Suppressor macrophage treated with lipopolysaccharide for 1 hour (primary cell): ENCODE measurements at regions not wholly inside any gene's neighbourhood (a gene's known extent, or its start where the extent isn't known, plus 50 kb on each side); places are given as distances from the start of the nearest gene placed in this dataset.
A peak's percentile ranks its signal among the peaks of the same experiment; 100 is the strongest.
"Not testable (repeated sequence)": the region's sequence is repeated elsewhere in the genome, so short reads cannot be mapped to it uniquely, and the experiment has no call there.

ENCODE experiments used
- DNase-seq, 3 donors: peaks; one replicate each; pipeline ENCODE4 v3.0.0-alpha.2; 2020 to 2022

DNA sequence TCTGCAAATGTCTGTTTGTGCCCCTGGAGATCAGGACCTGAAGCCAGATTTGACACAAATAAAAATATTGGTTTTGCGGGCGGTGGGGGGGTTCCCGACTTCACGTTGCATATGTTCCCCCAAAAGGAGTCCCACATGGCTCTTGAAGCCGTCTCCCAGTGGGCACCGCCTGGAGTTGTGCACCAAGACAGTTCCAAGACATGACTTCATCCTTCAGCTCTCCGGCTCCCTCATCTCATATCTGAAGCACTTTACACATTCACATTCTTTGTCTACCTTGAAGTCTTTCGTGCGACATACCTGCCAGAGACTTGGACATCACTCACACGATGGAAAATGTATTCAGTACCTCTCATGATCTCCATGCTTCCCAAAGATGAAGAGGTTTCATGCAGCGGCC lies 362.8 kb upstream of the FOXK1 start:
- no peak for DNase-seq

DNA sequence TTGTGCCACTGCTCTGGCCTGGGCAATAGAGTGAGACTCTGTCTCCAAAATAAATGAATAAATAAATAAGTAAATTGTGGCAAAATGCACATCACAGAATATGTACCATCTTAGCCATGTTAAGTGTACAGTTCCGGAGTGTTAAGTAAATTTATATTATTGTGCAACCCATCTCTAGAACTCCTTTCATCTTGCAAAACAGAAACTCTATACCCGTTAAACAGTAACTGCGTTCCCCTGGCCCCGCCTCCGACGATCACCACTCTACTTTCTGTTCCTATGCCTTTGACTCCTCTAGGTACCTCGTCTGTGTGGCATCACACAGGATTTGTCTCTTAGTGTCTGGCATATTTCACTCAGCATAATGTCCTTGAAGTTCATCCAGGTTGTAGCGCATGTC lies 356.4 kb upstream of the FOXK1 start:
- no peak for DNase-seq

DNA sequence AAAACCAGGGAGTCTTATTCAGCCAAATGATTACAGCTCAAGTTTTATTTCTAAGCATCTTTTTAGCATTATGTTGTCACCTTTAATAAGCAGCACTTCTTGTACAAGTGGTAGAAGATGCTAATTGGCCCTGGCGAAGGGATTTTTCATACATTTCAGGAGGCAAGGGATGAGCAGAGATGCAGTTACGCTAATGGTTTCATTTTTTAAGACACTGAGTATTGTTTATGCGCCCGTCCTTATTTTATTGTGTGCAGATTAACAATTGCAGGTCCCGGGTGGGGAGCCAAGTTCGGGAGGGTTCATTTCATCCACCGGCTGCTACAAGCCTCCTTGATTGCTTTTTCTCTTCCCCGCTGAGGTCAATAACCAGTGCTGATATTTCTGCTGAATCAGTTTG lies 350.4 kb upstream of the FOXK1 start:
- no peak for DNase-seq

DNA sequence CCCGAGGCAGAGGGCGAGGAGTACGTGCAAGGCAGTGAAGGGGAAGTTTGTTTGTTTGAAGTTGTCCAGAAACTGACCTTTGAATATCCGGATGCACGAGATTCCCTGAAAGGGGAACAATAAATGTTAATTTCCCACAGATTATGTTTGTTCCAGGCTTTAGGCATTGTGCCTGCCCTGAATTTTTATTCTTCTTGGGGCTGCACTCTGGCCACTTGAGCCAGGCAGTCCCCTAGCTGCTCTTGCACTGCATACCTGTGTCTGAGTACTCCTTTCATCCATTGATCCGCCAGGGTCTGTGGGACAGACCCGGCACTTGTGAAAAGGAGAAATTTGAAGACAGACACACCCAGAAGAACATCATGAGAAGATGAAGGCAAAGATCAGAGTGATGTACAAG lies 343.5 kb upstream of the FOXK1 start:
- DNase-seq, result no peak

DNA sequence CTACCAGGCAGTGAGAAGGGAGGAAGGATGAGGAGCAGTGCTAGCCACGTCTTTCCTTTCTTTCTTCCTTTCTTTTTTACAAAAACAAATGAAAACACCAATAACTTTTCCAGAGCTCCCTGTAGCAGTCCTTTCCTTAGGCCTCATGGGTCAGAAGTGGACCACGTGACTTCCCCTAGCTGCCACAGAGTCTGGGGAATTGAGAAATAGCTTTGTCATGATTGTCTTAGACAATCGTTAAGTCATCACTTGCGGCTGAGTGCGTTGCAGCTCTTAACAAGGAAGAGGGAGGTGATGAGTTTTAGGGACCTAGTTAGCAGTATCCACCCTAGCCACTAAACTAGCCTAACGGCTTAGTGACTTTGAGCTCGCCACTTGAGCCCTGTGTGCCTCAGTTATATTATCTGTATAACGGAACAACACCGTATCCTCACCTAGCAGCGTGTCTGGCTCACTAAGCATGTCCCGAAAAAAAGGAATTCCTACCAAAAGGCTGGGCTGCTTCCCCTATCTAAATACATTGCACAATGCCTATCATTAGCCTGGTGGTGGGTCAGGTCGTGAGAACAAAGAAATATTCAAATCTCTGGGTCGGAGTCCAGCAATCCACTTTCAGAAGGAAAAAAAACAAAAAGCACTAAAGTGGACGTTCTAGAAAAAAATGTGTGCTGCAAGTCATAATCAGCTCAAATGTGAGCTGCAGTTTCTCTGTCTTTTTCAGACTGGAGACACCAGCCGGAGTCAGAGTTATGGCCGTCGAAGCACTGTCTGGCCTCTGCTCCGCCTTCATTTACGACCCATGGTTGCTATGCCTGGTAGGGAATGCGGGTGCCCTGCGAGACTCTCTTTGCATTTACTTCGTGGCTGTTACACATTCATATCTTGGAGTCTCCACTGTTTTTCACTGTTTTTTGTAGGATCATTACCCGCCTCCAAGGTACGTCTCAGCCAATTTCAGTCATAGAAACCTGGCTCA lies 338.5 kb upstream of the FOXK1 start:
- no peak for DNase-seq

DNA sequence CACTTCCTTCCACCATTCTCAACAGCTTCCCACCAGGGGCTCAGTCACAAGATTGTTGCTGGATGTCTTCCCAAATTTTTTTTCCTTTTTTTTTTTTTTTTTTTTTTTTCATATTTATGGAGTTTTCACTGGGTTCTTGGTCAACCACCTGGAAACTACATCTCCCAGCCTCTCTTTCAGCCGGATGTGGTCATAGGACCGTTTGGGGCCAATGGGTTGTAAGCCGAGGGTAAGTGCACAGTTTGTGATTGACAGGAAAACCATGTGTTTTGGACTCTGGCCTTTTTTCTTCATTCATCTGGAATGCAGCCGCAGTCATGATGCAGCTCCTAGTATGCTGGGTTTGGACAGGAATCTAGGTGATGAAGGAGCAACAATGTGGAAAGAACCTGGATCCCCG lies 337.1 kb upstream of the FOXK1 start:
- no peak for DNase-seq

DNA sequence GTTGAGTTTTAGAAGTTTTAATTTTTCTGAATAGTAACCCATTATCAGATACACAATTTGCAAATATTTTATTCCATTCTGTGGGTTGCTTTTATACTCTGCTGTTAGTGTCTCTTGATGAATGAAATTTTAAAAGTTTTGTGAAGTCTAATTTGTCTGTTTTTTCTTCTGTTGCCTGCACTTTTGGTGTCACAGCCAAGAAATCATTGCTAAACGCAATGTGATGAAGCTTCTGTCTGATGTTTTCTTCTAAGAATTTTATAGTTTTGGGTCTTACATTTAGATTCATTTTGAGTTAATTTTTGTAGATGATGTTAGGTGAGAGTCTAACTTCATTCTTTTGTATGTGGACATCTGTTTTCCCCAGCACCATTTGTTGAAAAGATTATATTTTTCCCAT lies 330.0 kb upstream of the FOXK1 start:
- DNase-seq, result no peak

DNA sequence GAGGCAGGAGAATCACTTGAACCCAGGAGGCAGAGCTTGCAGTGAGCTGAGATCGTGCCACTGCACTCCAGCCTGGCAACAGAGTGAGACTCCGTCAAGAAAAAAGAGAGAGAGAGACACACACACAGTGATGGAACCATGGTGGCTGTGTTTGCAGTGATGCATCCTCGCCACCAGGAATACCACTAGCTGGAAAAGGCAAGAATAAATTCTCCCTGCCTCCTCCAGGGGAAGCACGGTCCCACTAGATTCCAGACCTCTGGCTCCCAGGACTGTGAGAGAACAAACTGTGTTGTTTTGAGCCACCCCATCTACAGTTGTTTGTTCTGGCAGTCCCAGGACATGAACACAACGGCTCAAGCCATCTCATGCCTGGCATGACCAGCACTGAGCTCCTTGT lies 320.3 kb upstream of the FOXK1 start:
- no peak for DNase-seq

DNA sequence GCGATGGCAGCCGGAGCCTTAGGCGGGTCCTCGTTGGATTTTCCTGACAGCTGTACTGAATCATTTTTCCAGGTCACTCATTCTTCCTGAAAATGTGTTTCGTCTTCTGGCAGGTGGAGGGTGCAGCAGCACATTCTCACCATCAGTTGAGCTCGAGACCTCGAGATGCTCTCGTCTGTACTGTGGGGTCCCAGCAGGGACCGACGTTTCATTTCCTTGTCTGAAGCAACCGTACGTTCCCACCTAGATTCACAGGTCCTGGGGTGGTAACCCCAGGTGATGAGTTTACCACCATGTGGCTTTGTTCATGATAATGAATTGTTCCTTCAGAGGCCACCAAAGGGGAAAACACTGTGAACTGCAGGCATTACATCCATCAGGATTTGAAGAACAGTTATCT lies 298.5 kb upstream of the FOXK1 start:
- no peak for DNase-seq

DNA sequence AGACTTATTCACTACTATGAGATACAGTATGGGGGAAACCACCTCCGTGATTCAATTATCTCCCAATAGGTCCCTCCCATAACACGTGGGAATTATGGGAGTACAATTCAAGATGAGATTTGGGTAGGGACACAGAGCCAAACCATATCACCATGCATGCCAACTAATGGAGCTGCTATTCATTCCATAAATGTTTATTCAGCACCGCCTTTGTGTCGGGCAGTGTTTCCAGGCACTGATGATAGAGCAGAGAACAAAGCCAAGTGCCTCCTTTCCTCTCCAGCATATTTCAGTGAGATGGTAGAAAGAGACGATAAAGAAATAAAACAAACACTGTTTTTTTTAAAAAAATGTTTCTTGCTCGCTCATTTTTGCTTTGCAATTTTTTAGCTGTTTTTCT lies 295.9 kb upstream of the FOXK1 start:
- DNase-seq, result no peak

DNA sequence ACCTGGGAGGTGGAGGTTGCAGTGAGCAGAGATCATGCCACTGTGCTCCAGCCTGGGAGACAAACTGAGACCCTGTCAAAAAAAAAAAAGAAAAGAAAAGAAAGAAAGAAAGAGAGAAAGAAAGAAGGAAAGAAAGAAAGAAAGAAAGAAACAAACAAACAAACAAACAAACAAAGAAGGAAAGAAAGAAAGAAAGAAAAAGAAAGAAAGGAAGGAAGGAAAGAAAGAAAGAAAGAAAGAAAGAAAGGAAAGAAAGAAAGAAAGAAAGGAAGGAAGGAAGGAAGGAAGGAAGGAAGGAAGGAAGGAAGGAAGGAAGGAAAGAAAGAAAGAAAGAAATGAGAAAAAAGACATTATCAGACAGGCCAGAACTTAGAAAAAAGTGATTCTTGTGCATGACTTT lies 291.0 kb upstream of the FOXK1 start:
- not testable (repeated sequence) for DNase-seq

DNA sequence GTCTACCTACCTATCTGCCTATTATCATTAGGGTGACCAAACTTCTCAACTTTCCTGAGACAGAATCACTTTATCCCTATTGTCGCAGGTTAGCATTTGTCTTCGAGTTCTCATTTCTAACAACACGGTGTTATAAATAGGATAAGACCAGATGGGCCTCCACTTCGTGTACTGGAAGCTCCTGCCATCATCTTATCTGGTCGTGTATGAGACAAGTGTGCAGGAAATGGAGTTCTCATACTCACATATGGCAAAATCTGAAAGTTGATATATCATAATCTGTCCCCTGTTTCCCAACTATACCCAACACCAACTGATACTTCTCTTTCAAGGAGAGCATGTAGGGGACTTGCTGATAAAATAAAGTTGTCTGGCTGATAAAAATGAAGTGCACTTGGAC lies 287.4 kb upstream of the FOXK1 start:
- DNase-seq, result no peak

DNA sequence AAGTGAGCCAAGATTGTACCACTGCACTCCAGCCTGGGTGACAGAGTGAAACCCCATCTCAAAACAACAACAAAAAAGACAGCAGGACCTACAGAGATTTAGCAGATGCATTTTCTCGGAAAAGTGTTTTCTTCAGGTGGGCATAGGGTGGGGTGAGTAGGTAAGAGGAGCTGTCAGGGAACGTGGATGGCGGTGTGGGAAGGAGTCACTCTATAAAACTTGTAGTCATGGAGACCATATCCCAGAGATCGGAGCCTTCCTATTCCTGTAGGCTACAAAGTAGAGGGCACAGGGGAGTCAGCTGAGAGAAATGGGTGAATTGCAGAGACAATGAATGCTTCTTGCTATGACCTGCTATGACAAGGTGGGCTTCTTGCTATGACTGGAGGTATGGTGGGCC lies 283.0 kb upstream of the FOXK1 start:
- DNase-seq, result no peak

DNA sequence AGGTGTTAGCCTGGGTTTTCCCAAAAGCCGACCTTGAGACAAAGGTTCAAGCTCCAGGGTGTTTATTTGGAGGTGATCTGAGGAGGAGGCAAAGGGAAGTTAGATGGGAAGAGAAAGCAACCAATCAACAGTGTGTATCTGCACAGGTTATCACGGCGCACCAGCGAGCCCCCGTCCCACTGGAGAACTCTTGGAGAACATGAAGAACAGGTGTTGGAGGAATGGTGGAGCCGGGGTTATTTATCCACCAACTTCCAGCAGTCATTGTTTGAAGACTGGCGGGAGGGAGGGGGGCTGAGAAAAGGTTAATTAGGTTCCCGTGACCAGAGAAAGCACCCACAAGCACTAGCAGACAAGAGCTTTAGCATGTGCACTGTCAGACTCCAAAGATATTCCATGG lies 282.5 kb upstream of the FOXK1 start:
- DNase-seq, result no peak

DNA sequence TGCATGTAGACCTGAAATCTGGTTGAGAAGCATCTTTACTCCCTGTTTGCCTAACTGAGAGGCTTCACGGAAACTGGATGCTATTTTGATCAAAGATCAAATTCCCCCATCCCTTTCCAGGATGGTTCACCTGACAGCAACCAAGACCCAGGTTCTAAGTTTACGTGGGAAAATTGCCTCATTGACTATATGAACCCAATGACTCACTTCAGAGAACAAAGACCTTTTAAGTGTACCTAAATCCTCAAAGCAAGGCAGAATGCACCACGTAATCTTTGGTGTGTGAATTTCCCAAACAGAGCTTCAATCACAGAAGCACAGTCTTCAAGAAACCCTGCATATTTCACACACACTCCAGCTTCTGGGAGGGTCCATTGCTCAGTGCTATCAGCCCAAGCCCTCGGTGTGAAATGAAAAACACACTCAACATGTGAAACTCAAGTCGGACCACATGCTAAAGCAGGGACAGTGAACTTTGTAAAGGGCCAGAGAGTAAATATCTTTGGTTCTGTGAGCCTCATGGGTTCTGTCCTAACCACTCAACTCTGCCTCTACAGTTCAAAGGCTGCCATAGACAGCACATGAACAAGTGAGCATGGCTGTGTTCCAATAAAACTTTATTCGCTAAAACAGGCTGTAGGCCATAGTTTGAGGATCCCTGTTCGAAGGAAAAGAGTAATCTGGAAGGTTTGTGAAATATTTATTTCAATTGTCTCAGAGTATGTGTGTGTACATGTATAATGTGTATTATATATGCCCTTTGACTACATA lies 275.6 kb upstream of the FOXK1 start:
- DNase-seq, result no peak

DNA sequence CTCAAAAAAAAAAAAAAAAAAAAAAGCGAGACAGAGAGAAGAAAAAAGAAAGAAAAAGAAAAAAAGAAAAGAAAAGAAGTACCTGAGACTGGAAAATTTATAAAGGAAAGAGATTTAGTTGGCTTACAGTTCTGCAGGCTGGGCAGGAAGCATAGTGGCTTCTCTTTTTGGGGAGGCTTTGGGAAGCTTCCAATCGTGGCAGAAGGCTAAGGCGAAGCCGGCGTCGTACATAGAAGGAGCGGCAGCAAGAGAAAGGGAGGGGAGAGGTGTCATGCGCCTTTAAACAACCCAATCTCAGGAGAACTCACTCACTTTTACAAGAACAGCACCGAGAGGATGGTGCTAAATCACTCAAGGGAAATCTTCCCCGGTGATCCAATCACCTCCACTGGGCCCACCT lies 272.1 kb upstream of the FOXK1 start:
- no peak for DNase-seq

DNA sequence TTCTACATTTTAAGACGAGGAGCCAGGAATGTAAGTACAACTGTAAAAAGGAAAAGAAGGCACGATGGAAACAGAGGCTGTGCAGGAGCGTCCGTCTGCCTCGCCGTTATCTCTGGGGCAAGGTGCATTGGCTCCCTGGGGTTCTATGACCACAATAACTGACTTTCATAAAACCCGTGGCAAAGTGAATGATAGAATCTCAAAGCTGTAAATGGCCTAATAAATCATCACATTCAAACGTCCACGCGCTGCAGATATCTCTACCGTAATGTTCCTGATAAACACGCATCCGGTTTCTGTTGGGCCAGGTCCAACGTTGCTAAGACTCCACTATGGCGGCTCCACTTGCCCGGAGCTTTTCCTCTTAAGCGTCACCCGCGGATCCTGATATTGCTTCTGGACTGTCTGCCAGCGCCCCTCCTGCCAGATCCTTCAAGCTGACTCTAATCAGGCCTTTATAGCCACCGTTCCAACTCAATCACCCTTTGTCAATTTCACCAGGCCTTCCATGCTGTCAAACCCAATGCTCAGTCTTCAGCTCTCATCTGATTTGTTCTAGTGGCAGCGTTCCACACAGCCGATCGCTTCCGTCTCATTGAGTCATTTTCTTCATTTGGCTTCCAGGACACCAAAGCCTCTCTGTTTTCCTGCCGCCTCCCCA lies 265.6 kb upstream of the FOXK1 start:
- peak in 1 of 3 donors; percentile 5 for DNase-seq

DNA sequence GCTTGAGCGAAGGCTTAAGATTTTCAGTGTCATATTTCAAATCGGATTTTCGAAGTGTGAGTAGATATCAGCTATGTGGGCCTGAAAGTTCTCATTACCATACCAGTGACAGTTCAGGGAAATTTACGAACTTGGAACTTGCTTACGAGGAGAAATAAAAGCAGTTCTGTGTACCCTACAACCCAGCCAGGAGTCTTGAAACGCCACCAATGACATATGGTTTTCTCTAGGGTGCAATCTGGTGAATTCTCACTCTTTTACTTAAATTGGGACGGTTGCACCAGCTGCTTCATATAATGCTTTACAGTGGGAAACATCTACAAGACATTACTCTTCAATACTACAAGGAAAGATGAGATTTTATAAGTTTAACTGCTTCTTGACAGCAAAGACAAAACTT lies 253.6 kb upstream of the FOXK1 start:
- DNase-seq, result no peak

DNA sequence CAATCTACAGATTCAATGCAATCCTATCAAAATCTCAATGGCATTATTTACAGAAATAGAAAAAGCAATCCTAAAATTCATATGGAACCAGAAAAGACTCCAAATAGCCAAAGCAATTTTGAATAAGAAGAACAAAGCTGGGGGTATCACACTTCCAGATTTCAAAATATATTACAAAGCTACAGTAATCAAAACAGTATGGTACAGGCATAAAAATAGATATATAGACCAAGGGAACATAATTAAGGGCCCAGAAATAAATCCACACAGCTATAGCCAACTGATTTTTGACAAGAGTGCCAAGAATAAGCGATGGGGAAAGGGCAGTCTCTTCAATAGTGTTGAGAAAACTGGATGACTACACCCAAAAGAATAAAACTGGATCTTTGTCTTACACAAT lies 251.9 kb upstream of the FOXK1 start:
- no peak for DNase-seq

DNA sequence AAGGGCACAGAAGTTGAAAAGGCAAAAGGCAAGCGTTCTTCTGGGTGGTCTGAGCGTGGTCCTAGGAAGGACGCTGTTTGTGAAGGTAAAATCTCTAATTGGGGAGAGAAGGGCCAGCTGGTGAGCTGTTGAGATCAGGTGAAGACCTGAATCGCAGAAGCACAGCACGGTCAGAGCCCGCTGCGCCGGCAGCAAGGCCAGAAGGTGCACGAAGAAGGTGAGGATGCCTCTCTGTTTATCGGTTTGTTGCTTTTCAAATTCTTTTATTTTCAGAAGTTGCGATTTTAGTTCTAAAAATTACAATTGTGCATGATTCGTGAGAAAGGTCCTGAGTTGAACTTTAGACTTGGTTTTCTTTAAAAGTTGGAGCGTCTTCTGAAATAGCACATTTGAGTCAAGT lies 247.8 kb upstream of the FOXK1 start:
- no peak for DNase-seq

DNA sequence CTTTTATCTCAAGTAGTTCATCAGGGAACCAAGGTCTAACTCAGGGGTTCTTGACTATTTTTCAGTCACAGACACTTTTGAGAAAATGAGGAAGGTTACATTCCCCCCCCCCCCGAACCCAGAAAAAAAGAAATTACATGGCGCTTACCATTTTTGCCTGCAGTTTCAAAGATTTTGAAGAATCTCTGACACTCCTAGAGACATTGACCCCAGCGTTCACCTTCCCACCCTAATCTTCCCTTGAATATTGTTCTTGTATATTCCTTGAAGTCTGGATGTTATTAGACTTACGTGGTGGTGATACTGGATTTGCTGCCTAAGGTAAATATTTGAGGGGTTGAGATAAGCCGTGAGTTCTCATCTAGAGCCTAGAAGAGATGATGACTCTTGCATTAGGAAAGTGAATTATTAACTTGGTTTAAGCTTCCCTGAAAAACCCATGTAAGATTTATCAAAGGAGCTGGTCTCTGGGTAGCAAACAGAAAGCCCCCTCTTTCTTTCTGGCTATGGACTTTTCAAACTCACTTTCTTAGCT lies 245.7 kb upstream of the FOXK1 start:
- no peak for DNase-seq

DNA sequence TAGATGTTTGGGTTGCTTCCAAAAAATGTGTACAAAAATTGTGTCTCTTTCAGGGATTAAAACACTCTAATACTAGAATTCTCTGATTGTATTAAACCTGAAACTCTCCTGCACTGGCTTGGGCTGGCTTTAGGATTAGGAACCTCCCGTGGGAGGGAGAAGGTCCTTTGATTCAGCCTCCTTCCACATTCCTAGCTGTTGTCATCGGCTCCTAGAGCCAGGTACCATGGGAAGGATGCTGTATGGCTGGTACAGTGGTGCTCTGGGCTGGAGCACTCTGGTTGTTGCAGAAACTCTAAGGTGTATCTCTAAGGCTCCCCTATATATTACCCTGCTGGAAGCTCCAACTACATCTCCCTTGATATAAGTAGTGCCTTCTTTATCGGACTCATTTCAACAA lies 245.2 kb upstream of the FOXK1 start:
- DNase-seq, result no peak

DNA sequence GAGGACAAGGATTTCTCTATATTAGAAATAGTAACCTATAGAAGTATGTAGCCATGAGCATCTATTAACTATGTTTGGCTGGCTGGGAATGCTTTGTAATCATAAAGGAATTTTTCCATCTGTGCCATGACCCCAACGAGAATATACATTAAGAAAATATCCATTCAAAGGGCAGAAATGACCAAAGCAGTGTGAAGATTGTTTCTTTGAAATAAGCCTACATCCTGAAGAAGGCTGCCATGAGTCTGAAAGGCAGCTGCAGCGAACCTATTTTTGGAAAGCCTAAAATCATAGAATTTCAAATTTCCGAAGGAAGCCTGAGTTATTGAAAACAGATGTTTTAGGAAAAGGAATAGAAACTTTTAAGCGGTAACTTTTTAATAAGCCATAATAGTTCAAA lies 244.2 kb upstream of the FOXK1 start:
- no peak for DNase-seq
